Left lobe of liver (tissue), 2 donors: ENCODE measurements at regions not wholly inside any gene's neighbourhood (a gene's known extent, or its start where the extent isn't known, plus 50 kb on each side); places are given as distances from the start of the nearest gene placed in this dataset.
"Not testable (repeated sequence)": the region's sequence is repeated elsewhere in the genome, so short reads cannot be mapped to it uniquely, and the experiment has no call there.

Experiments used
- ATAC-seq: fragments of 200-7000 bp; cut with Tn5 transposase; one replicate; pipeline ENCODE4 v1.9.1; 2020; ENCODE audit warnings: mild to moderate bottlenecking, moderate library complexity
- DNase-seq: peaks from one replicate; pipeline ENCODE4 v3.0.0-alpha.2; 2020; ENCODE audit warnings: low spot score
- donor health status: DM: no; HTN: no; CAD: no; lungs with moderate emphysema.
- donor health status: DM: no; HTN: yes; CAD: no.

- ATAC-seq, result no peak
- no peak for DNase-seq
Observed at GRCh38 chr4:183814461-183814860, 90.6 kb upstream of the STOX2 start.

GRCh38 chr4:183816077-183816476 is 89.0 kb upstream of the STOX2 start:
- no peak for ATAC-seq
- no peak for DNase-seq

GRCh38 chr4:183816882-183817509 is 88.1 kb upstream of the STOX2 start:
- DNase-seq, result no peak
- ATAC-seq, result no peak

GRCh38 chr4:183818591-183818990 is 86.5 kb upstream of the STOX2 start:
- DNase-seq, ATAC-seq: not testable (repeated sequence)

- DNase-seq (no peak), ATAC-seq (no peak)
Observed at GRCh38 chr4:183821076-183821853, 83.8 kb upstream of the STOX2 start.

- ATAC-seq, result no peak
Observed at GRCh38 chr4:183823434-183823833, 81.7 kb upstream of the STOX2 start.

GRCh38 chr4:183825346-183825745 is 79.8 kb upstream of the STOX2 start:
- ATAC-seq (no peak), DNase-seq (no peak)

More at GRCh38 chr4:183823434-183823833, 81.7 kb upstream of the STOX2 start:
- DNase-seq, result no peak

- DNase-seq, result no peak
- ATAC-seq, result no peak
Observed at GRCh38 chr4:183826461-183826860, 78.6 kb upstream of the STOX2 start.

- no peak for DNase-seq
- ATAC-seq, result no peak
Observed at GRCh38 chr4:183828125-183828524, 77.0 kb upstream of the STOX2 start.

- ATAC-seq (no peak), DNase-seq (no peak)
Observed at GRCh38 chr4:183828839-183829238, 76.3 kb upstream of the STOX2 start.

GRCh38 chr4:183830438-183830985 is 74.6 kb upstream of the STOX2 start:
- ATAC-seq (peak; percentile 29), DNase-seq (no peak)

- DNase-seq, result no peak
- peak; percentile 67 for ATAC-seq
Observed at GRCh38 chr4:183831026-183831446, 74.1 kb upstream of the STOX2 start.

- no peak for DNase-seq
- peak; percentile 31 for ATAC-seq
Observed at GRCh38 chr4:183831683-183832082, 73.4 kb upstream of the STOX2 start.

- DNase-seq, result no peak
- no peak for ATAC-seq
Observed at GRCh38 chr4:183832776-183833450, 72.2 kb upstream of the STOX2 start.

GRCh38 chr4:183834252-183834651 is 70.9 kb upstream of the STOX2 start:
- DNase-seq (no peak), ATAC-seq (no peak)

- no peak for ATAC-seq
Observed at GRCh38 chr4:183837222-183837621, 67.9 kb upstream of the STOX2 start.

GRCh38 chr4:183838987-183839712 is 66.0 kb upstream of the STOX2 start:
- DNase-seq, result no peak

More at GRCh38 chr4:183837222-183837621, 67.9 kb upstream of the STOX2 start:
- DNase-seq, result no peak

GRCh38 chr4:183840311-183840710 is 64.8 kb upstream of the STOX2 start:
- peak; percentile 76 for DNase-seq
- ATAC-seq, result peak; percentile 96

More at GRCh38 chr4:183838987-183839712, 66.0 kb upstream of the STOX2 start:
- ATAC-seq, result peak; percentile 81

GRCh38 chr4:183841001-183841400 is 64.1 kb upstream of the STOX2 start:
- ATAC-seq, result no peak
- no peak for DNase-seq

- DNase-seq (no peak), ATAC-seq (no peak)
Observed at GRCh38 chr4:183842129-183842528, 63.0 kb upstream of the STOX2 start.

- no peak for DNase-seq
Observed at GRCh38 chr4:183843248-183843671, 61.8 kb upstream of the STOX2 start.

More at GRCh38 chr4:183843248-183843671, 61.8 kb upstream of the STOX2 start:
- peak; percentile 42 for ATAC-seq
